K562 (cell line): ENCODE measurements at regions not wholly inside any gene's neighbourhood (a gene's known extent, or its start where the extent isn't known, plus 50 kb on each side); places are given as distances from the start of the nearest gene placed in this dataset.

ENCODE experiments used
- ATAC-seq: fragments of 200-7000 bp; cut with Tn5 transposase; 3 replicates; pipeline ENCODE4 v1.9.1; 2020; ENCODE audit warnings: moderate library complexity
- BruUV-seq: library from RNA; stranded (reverse); fragments of 400-500 nt; replicated peaks from 2 replicates; lab custom pipeline; 2021; lab: Mats Ljungman, UMichigan
- CTCF ChIA-PET: fragments of 300-600 bp; formaldehyde crosslinking; extraction: SDS; loops from one replicate; lab custom pipeline; 2021; ENCODE audit warnings: low intra/inter-chr PET ratio; lab: Yijun Ruan, JAX
- POLR2A ChIA-PET: fragments of 300-600, 350-650 bp; sonication (Branson Sonifier 250); formaldehyde crosslinking; extraction: SDS; loops from one replicate; lab custom pipeline; 2021; ENCODE audit warnings: antibody characterized with exemption, inconsistent platforms; lab: Yijun Ruan, JAX
- DNase-seq, 4 experiments: peaks; one replicate each; pipeline versions ENCODE4 v3.0.0 to v3.0.0-alpha.2; 2011 to 2018; ENCODE audit warnings: low spot score in 3 of 4, mixed read lengths in 3 of 4; ENCODE audit errors: extremely low read depth in 1 of 4
- FAIRE-seq: peaks from 2 replicates; lab custom pipeline; 2011; peaks lifted over from hg19 to GRCh38; lab: Jason Lieb, UNC
- H2AFZ ChIP-seq: 2 replicates; pipeline ENCODE4 v1.6.0; 2011; ENCODE audit warnings: low read depth, low read length, control low read depth, inconsistent platforms
- H3K27ac ChIP-seq: fragments of 200-600 bp; 3 replicates; pipeline ENCODE4 v1.8.0; 2011; ENCODE audit warnings: low read depth, mild to moderate bottlenecking, control low read depth, inconsistent platforms, low read length, moderate library complexity, mixed read lengths; ENCODE audit errors: extremely low read depth
- H3K27me3 ChIP-seq, 2 experiments: fragments of 300-600 bp in 1 of 2; 2 replicates in 1 of 2; 3 replicates in 1 of 2; pipeline versions ENCODE4 v1.6.0 to v1.8.0; 2011; ENCODE audit warnings: inconsistent platforms in 2 of 2, low read length in 2 of 2, mild to moderate bottlenecking in 1 of 2, mixed read lengths in 1 of 2, moderate library complexity in 1 of 2; ENCODE audit not compliant: control insufficient read depth in 2 of 2, insufficient read depth in 2 of 2
- H3K36me3 ChIP-seq: fragments of 300-600 bp; 3 replicates; pipeline ENCODE4 v1.8.0; 2011; ENCODE audit warnings: mild to moderate bottlenecking, low read length, inconsistent platforms; ENCODE audit not compliant: control insufficient read depth, insufficient read depth
- H3K4me1 ChIP-seq, 2 experiments: fragments of 200-600 bp in 1 of 2; replicated peaks in 1 of 2; 2 replicates in 1 of 2; 3 replicates in 1 of 2; pipeline versions ENCODE4 v1.5.1 to v1.8.0; 2011; ENCODE audit warnings: inconsistent platforms in 2 of 2, low read length in 2 of 2, mild to moderate bottlenecking in 1 of 2, mixed read lengths in 1 of 2, moderate library complexity in 1 of 2; ENCODE audit not compliant: control insufficient read depth in 2 of 2, insufficient read depth in 2 of 2
- H3K4me2 ChIP-seq: 2 replicates; pipeline ENCODE4 v1.6.1; 2011; ENCODE audit warnings: low read length, control low read depth, inconsistent platforms, mixed read lengths; ENCODE audit not compliant: insufficient read depth
- H3K4me3 ChIP-seq: fragments of 200-600 bp; sonication (generic), shearing (Covaris generic); 2 replicates; pipeline ENCODE4 v1.5.1; 2016; ENCODE audit warnings: control low read depth, inconsistent platforms
- H3K79me2 ChIP-seq: fragments of 200-600 bp; 3 replicates; pipeline ENCODE4 v1.8.0; 2011; ENCODE audit warnings: low read length, inconsistent platforms; ENCODE audit not compliant: control insufficient read depth, insufficient read depth
- H3K9ac ChIP-seq, 2 experiments: 2 replicates each; pipeline versions ENCODE4 v1.6.0 to v1.6.1; 2011; ENCODE audit warnings: low read depth in 2 of 2, low read length in 2 of 2, control low read depth in 1 of 2, inconsistent platforms in 1 of 2, mild to moderate bottlenecking in 1 of 2, mixed read lengths in 1 of 2; ENCODE audit not compliant: insufficient read depth in 1 of 2
- H3K9me1 ChIP-seq: one replicate; pipeline ENCODE4 v1.6.0; 2011; ENCODE audit warnings: inconsistent platforms, mild to moderate bottlenecking, low read length, moderate library complexity; ENCODE audit not compliant: control insufficient read depth, insufficient read depth
- H3K9me3 ChIP-seq: replicated peaks from 2 replicates; pipeline ENCODE4 v1.5.1; 2011; ENCODE audit warnings: low read depth, low read length, inconsistent platforms; ENCODE audit not compliant: control insufficient read depth, insufficient read depth
- H4K20me1 ChIP-seq: replicated peaks from 2 replicates; pipeline ENCODE4 v1.6.1; 2011; ENCODE audit warnings: low read length, inconsistent platforms, mixed read lengths; ENCODE audit not compliant: control insufficient read depth, insufficient read depth
- BDP1 ChIP-seq: IDR thresholded peaks from 3 replicates; pipeline ENCODE4 v1.6.1; 2011; ENCODE audit not compliant: insufficient read length, insufficient read depth
- CREB1 ChIP-seq, 2 experiments: sonication (generic) in 1 of 2; formaldehyde crosslinking in 1 of 2; IDR thresholded peaks; 2 replicates each; pipeline versions ENCODE4 v1.6.1 to v1.8.0; 2012 to 2022; ENCODE audit warnings: inconsistent platforms in 1 of 2, mild to moderate bottlenecking in 1 of 2, missing genetic modification reagents in 1 of 2, moderate library complexity in 1 of 2
- DIDO1 ChIP-seq: fragments of 450-650 bp; IDR thresholded peaks from 2 replicates; pipeline ENCODE4 v1.6.1; 2016; ENCODE audit warnings: low read depth, missing biosample characterization, missing genetic modification characterization
- GATAD2B ChIP-seq: fragments of 450-650 bp; IDR thresholded peaks from 2 replicates; pipeline ENCODE4 v1.6.1; 2017; ENCODE audit warnings: mild to moderate bottlenecking, borderline replicate concordance
- ILF3 ChIP-seq: fragments of 450-650 bp; IDR thresholded peaks from 2 replicates; pipeline ENCODE4 v1.6.1; 2018; ENCODE audit warnings: antibody characterized with exemption, mild to moderate bottlenecking, moderate library complexity, borderline replicate concordance
- NR2C1 ChIP-seq, 2 experiments: fragments of 450-650 bp; IDR thresholded peaks; 2 replicates each; pipeline ENCODE4 v1.6.1; 2017; ENCODE audit warnings: mild to moderate bottlenecking in 2 of 2, antibody characterized with exemption in 1 of 2, inconsistent platforms in 1 of 2, missing compliant biosample characterization in 1 of 2, missing genetic modification characterization in 1 of 2
- NUFIP1 ChIP-seq: fragments of 450-650 bp; IDR thresholded peaks from 2 replicates; pipeline ENCODE4 v1.6.1; 2018; ENCODE audit not compliant: partially characterized antibody
- RBFOX2 ChIP-seq: fragments of 200-400 bp; formaldehyde crosslinking; IDR thresholded peaks from 2 replicates; pipeline ENCODE4 v1.6.1; 2017; ENCODE audit warnings: low read depth, mild to moderate bottlenecking, low read length, moderate library complexity
- SETDB1 ChIP-seq: IDR thresholded peaks from one replicate; pipeline ENCODE4 v1.6.1; 2012; ENCODE audit warnings: low read length, control low read depth, inconsistent platforms
- SIX5 ChIP-seq, 2 experiments: IDR thresholded peaks; 2 replicates each; pipeline ENCODE4 v1.6.1; 2011; ENCODE audit warnings: low read length in 2 of 2, borderline replicate concordance in 1 of 2, low read depth in 1 of 2, mild to moderate bottlenecking in 1 of 2, moderate library complexity in 1 of 2; ENCODE audit not compliant: insufficient read depth in 1 of 2
- ZBTB17 ChIP-seq: fragments of 450-650 bp; formaldehyde crosslinking; IDR thresholded peaks from 2 replicates; pipeline ENCODE4 v1.4.0; 2020; ENCODE audit warnings: mild to moderate bottlenecking
- ZKSCAN1 ChIP-seq: fragments of 150-350 bp; IDR thresholded peaks from 2 replicates; pipeline ENCODE4 v1.6.1; 2016; ENCODE audit warnings: low read depth, low read length
- ZNF197 ChIP-seq: fragments of 200-800 bp; sonication (Bioruptor generic); IDR thresholded peaks from 2 replicates; pipeline ENCODE4 v1.6.1; 2016; ENCODE audit warnings: low read depth, missing genetic modification characterization, missing compliant biosample characterization
- ZNF76 ChIP-seq: fragments of 250-450 bp; sonication (Bioruptor Pico); IDR thresholded peaks from 2 replicates; pipeline ENCODE4 v1.4.0; 2020; ENCODE audit warnings: mild to moderate bottlenecking, moderate library complexity, borderline replicate concordance
- ZSCAN32 ChIP-seq: fragments of 450-650 bp; formaldehyde crosslinking; IDR thresholded peaks from 2 replicates; pipeline ENCODE4 v1.4.0; 2020; ENCODE audit warnings: mild to moderate bottlenecking, moderate library complexity
- WGBS: fragments of 100-300 bp; shearing (Covaris generic); methylation state at CpG from one replicate; pipeline ENCODE4 v1.1.6; 2016; ENCODE audit warnings: low coverage, mixed read lengths; ENCODE audit not compliant: insufficient coverage; ENCODE audit errors: missing lambda C conversion rate; 5-methylcytosine and 5-hydroxymethylcytosine counted together
- in situ Hi-C: fragments of 300-500 bp; cut with MboI; formaldehyde crosslinking; loops from 4 replicates; pipeline ENCODE4 v1.15.0; 2018; ENCODE audit warnings: inconsistent platforms, mixed read lengths
- intact Hi-C: fragments of 100-400 bp; cut with micrococcal nuclease; formaldehyde crosslinking; loops from 2 replicates; pipeline ENCODE4 v1.14.2; 2022
- TF ChIP-seq, protein P1 (sequence below): fragments of 250-450 bp; sonication (Bioruptor Pico); IDR thresholded peaks from 2 replicates; pipeline ENCODE4 v1.4.0; 2020; ENCODE audit warnings: mild to moderate bottlenecking, moderate library complexity, borderline replicate concordance
- TF ChIP-seq, protein P2 (sequence below): sonication (generic); formaldehyde crosslinking; IDR thresholded peaks from 2 replicates; pipeline ENCODE4 v1.8.1; 2023; ENCODE audit warnings: mild to moderate bottlenecking, missing genetic modification reagents

DNA sequence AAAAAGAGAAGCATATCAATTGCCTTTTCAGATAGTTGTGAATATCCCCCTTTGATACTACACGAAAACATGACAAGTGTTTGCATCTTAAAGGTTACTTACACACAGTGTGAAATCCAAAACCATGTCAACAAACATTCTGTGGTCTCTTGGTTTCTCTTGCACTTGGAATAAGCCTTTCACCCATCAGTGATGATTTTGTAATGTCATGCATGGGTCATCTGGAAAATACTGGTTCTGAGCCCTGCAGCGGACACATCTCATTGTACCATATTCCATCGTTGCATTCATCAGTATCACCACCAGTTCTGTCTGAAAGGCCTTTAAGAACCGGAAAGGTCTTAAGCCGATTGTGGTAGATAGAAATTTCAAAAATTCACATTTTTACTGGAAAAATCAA is 65.4 kb upstream of the SOX1 start:
- in situ Hi-C loops (no loop called here), intact Hi-C loops (no loop called here)
- Histone ChIP-seq H3K9me3 (no peaks in the 10 kb centered on the region), H3K27me3 (no peaks in the 10 kb centered on the region; a peak in 1 of 5 replicates), H3K4me3 (no peak overlapping the region), H3K9me1 (no peaks in the 10 kb centered on the region), H3K79me2 (no peaks in the 10 kb centered on the region), H3K27ac (no peak overlapping the region), H3K4me2 (no peak overlapping the region), H3K9ac (no peak overlapping the region), H3K36me3 (no peaks in the 10 kb centered on the region), H3K4me1 (no peaks in the 10 kb centered on the region), H4K20me1 (no peaks in the 10 kb centered on the region), H2AFZ (no peak overlapping the region)
- no peak for ATAC-seq
- CTCF ChIA-PET, result no interaction called here
- POLR2A ChIA-PET, result no interaction called here
- 2% methylated on average over 5 of the region's 5 CpGs for WGBS
- no peak for DNase-seq
- BruUV-seq, result no TSS peak
- FAIRE-seq, result no peak
- TF ChIP-seq, protein P1, sequence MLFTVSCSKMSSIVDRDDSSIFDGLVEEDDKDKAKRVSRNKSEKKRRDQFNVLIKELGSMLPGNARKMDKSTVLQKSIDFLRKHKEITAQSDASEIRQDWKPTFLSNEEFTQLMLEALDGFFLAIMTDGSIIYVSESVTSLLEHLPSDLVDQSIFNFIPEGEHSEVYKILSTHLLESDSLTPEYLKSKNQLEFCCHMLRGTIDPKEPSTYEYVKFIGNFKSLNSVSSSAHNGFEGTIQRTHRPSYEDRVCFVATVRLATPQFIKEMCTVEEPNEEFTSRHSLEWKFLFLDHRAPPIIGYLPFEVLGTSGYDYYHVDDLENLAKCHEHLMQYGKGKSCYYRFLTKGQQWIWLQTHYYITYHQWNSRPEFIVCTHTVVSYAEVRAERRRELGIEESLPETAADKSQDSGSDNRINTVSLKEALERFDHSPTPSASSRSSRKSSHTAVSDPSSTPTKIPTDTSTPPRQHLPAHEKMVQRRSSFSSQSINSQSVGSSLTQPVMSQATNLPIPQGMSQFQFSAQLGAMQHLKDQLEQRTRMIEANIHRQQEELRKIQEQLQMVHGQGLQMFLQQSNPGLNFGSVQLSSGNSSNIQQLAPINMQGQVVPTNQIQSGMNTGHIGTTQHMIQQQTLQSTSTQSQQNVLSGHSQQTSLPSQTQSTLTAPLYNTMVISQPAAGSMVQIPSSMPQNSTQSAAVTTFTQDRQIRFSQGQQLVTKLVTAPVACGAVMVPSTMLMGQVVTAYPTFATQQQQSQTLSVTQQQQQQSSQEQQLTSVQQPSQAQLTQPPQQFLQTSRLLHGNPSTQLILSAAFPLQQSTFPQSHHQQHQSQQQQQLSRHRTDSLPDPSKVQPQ (CRISPR knock-in tag), result no peak
- no peak for TF ChIP-seq BDP1
- TF ChIP-seq CREB1 (IDR thresholded peaks at IDR 0.05), result no peak
- TF ChIP-seq CREB1 (CRISPR knock-in tag; IDR thresholded peaks at IDR 0.05), result no peak
- no peak for TF ChIP-seq ZNF76 (CRISPR knock-in tag)
- TF ChIP-seq NR2C1 (IDR thresholded peaks at IDR 0.05), result no peak
- no peak for TF ChIP-seq NR2C1 (tag; IDR thresholded peaks at IDR 0.05)
- TF ChIP-seq ZBTB17 (CRISPR knock-in tag), result no peak
- no peak for TF ChIP-seq ZKSCAN1
- no peak for TF ChIP-seq RBFOX2
- no peak for TF ChIP-seq ZSCAN32
- TF ChIP-seq SETDB1, result no peak
- no peak for TF ChIP-seq ILF3
- TF ChIP-seq ZNF197, result no peak
- no peak for TF ChIP-seq SIX5 (IDR thresholded peaks at IDR 0.05; ENCODE audit: borderline replicate concordance in 1 of 2, insufficient read depth in 1 of 2, low read depth in 1 of 2, low read length in 2 of 2)
- no peak for TF ChIP-seq NUFIP1
- TF ChIP-seq GATAD2B, result no peak
- TF ChIP-seq, protein P2, sequence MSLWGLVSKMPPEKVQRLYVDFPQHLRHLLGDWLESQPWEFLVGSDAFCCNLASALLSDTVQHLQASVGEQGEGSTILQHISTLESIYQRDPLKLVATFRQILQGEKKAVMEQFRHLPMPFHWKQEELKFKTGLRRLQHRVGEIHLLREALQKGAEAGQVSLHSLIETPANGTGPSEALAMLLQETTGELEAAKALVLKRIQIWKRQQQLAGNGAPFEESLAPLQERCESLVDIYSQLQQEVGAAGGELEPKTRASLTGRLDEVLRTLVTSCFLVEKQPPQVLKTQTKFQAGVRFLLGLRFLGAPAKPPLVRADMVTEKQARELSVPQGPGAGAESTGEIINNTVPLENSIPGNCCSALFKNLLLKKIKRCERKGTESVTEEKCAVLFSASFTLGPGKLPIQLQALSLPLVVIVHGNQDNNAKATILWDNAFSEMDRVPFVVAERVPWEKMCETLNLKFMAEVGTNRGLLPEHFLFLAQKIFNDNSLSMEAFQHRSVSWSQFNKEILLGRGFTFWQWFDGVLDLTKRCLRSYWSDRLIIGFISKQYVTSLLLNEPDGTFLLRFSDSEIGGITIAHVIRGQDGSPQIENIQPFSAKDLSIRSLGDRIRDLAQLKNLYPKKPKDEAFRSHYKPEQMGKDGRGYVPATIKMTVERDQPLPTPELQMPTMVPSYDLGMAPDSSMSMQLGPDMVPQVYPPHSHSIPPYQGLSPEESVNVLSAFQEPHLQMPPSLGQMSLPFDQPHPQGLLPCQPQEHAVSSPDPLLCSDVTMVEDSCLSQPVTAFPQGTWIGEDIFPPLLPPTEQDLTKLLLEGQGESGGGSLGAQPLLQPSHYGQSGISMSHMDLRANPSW (CRISPR knock-in tag), result no peak
- no peak for TF ChIP-seq DIDO1
